DMS 273 (cell line): ENCODE measurements at regions not wholly inside any gene's neighbourhood (a gene's known extent, or its start where the extent isn't known, plus 50 kb on each side); places are given as distances from the start of the nearest gene placed in this dataset.

Source experiments
- DNase-seq: peaks from one replicate; lab custom pipeline; 2025; ENCODE audit not compliant: unreplicated experiment; lab: John Stamatoyannopoulos, UW

- DNase-seq: no peak
These were observed 990.7 kb upstream of the RBFOX1 start for GRCh38 chr16:6341981-6342380.

- DNase-seq: peak; percentile 48
These were observed 997.6 kb upstream of the RBFOX1 start for GRCh38 chr16:6335072-6335471.

- no peak for DNase-seq
These were observed 1000.9 kb upstream of the RBFOX1 start for GRCh38 chr16:6331770-6332169.

GRCh38 chr16:6317934-6318333 lies 1014.7 kb upstream of the RBFOX1 start:
- no peak for DNase-seq

GRCh38 chr16:6309271-6309670 lies 1023.4 kb upstream of the RBFOX1 start:
- DNase-seq: no peak

- DNase-seq: no peak
These were observed 1024.5 kb upstream of the RBFOX1 start for GRCh38 chr16:6308176-6308575.

GRCh38 chr16:6300523-6300922 lies 1032.1 kb upstream of the RBFOX1 start:
- DNase-seq: no peak

- no peak for DNase-seq
These were observed 1034.8 kb upstream of the RBFOX1 start for GRCh38 chr16:6297666-6298410.

GRCh38 chr16:6286176-6286575 lies 1046.5 kb upstream of the RBFOX1 start:
- no peak for DNase-seq

- no peak for DNase-seq
These were observed 1047.9 kb upstream of the RBFOX1 start for GRCh38 chr16:6284731-6285130.

GRCh38 chr16:6281994-6282393 lies 1050.7 kb upstream of the RBFOX1 start:
- no peak for DNase-seq

- DNase-seq: no peak
These were observed 1051.4 kb upstream of the RBFOX1 start for GRCh38 chr16:6281274-6281673.

- no peak for DNase-seq
These were observed 1052.6 kb upstream of the RBFOX1 start for GRCh38 chr16:6280055-6280454.

GRCh38 chr16:6279286-6279685 lies 1053.4 kb upstream of the RBFOX1 start:
- no peak for DNase-seq

GRCh38 chr16:6274351-6274750 lies 1058.3 kb upstream of the RBFOX1 start:
- no peak for DNase-seq

- DNase-seq: no peak
These were observed 1065.0 kb upstream of the RBFOX1 start for GRCh38 chr16:6267682-6268081.

GRCh38 chr16:6266703-6267102 lies 1065.9 kb upstream of the RBFOX1 start:
- DNase-seq: no peak

- DNase-seq: no peak
These were observed 1066.7 kb upstream of the RBFOX1 start for GRCh38 chr16:6265968-6266367.

- no peak for DNase-seq
These were observed 1074.6 kb upstream of the RBFOX1 start for GRCh38 chr16:6258056-6258455.

- DNase-seq: no peak
These were observed 1080.1 kb upstream of the RBFOX1 start for GRCh38 chr16:6252541-6252940.

GRCh38 chr16:6250511-6250910 lies 1082.1 kb upstream of the RBFOX1 start:
- DNase-seq: no peak

GRCh38 chr16:6249863-6250262 lies 1082.8 kb upstream of the RBFOX1 start:
- DNase-seq: no peak

- no peak for DNase-seq
These were observed 1084.4 kb upstream of the RBFOX1 start for GRCh38 chr16:6248199-6248598.
